ENCODE measurements at regions not wholly inside any gene's neighbourhood (a gene's known extent, or its start where the extent isn't known, plus 50 kb on each side); places are given as distances from the start of the nearest gene placed in this dataset.

GRCh38 chr6:103119056-103119455 is 1725.5 kb downstream of the GRIK2 start:
- Histone ChIP-seq H3K4me2 (ENCODE audit: low read depth, low read length) (no peak overlapping the region), H3K36me3 (replicated peaks in 1 of 2; ENCODE audit: control insufficient read depth in 1 of 2, insufficient read depth in 2 of 2, low read length in 2 of 2) (no peaks in the 10 kb centered on the region), H3K4me3 (replicated peaks in 1 of 3; ENCODE audit: insufficient read depth in 1 of 3, low read depth in 2 of 3, low read length in 3 of 3) (no peak overlapping the region), H3K4me1 (ENCODE audit: insufficient read depth, low read length) (no peaks in the 10 kb centered on the region), H3K27me3 (ENCODE audit: control insufficient read depth in 1 of 2, insufficient read depth in 2 of 2, low read length in 2 of 2) (no peaks in the 10 kb centered on the region), H3K9me3 (ENCODE audit: low read length) (no peaks in the 10 kb centered on the region), H3K9ac (ENCODE audit: insufficient read depth, low read depth, low read length) (no peak overlapping the region), H2AFZ (ENCODE audit: low read length) (no peak overlapping the region), H4K20me1 (ENCODE audit: insufficient read depth, low read length) (no peaks in the 10 kb centered on the region), H3K27ac (ENCODE audit: extremely low read length, insufficient read depth, low read length) (no peak overlapping the region), H3K79me2 (ENCODE audit: insufficient read depth, low read length) (no peaks in the 10 kb centered on the region)
- no peak for DNase-seq (ENCODE audit: low spot score)
- intact Hi-C loops (cut with micrococcal nuclease; ENCODE audit: unreplicated experiment) (no loop called here), in situ Hi-C loops (cut with HindIII; ENCODE audit: extremely low pct_ligation_motif_present, low pct_unique_long_range_greater_than_20kb) (no loop called here)
- WGBS (ENCODE audit: low lambda C conversion rate): 0% methylated on average over 3 of the region's 3 CpGs
- FAIRE-seq: no peak
- BruUV-seq (replicated peaks): no TSS peak
- TF ChIP-seq MTF1 (CRISPR knock-in tag; IDR thresholded peaks at IDR 0.05): no peak
- TF ChIP-seq THYN1 (CRISPR knock-in tag; IDR thresholded peaks at IDR 0.05; ENCODE audit: borderline replicate concordance, low read depth): no peak
- TF ChIP-seq ZSCAN30 (CRISPR knock-in tag; IDR thresholded peaks at IDR 0.05): no peak
- no peak for TF ChIP-seq ZNF629 (CRISPR knock-in tag; conservative IDR thresholded peaks at IDR 0.05)
- no peak for TF ChIP-seq SPEN (CRISPR knock-in tag; IDR thresholded peaks at IDR 0.05; ENCODE audit: low read depth)
- ChIA-PET CTCF (ENCODE audit: low intra/inter-chr PET ratio, low total read pairs) (no interaction called here), POLR2A (no interaction called here)
- ATAC-seq: no peak

- no TSS peak for BruUV-seq (replicated peaks)
- no peak for TF ChIP-seq CREB3 (CRISPR knock-in tag; IDR thresholded peaks at IDR 0.05)
- no peak for TF ChIP-seq NCOA1 (CRISPR knock-in tag; IDR thresholded peaks at IDR 0.05)
- TF ChIP-seq, protein P1, sequence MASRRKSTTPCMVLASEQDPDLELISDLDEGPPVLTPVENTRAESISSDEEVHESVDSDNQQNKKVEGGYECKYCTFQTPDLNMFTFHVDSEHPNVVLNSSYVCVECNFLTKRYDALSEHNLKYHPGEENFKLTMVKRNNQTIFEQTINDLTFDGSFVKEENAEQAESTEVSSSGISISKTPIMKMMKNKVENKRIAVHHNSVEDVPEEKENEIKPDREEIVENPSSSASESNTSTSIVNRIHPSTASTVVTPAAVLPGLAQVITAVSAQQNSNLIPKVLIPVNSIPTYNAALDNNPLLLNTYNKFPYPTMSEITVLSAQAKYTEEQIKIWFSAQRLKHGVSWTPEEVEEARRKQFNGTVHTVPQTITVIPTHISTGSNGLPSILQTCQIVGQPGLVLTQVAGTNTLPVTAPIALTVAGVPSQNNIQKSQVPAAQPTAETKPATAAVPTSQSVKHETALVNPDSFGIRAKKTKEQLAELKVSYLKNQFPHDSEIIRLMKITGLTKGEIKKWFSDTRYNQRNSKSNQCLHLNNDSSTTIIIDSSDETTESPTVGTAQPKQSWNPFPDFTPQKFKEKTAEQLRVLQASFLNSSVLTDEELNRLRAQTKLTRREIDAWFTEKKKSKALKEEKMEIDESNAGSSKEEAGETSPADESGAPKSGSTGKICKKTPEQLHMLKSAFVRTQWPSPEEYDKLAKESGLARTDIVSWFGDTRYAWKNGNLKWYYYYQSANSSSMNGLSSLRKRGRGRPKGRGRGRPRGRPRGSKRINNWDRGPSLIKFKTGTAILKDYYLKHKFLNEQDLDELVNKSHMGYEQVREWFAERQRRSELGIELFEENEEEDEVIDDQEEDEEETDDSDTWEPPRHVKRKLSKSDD (CRISPR knock-in tag; IDR thresholded peaks at IDR 0.05; ENCODE audit: low read depth): no peak
- TF ChIP-seq ZIK1 (CRISPR knock-in tag; IDR thresholded peaks at IDR 0.05; ENCODE audit: borderline replicate concordance, low read depth): no peak
- TF ChIP-seq MTF2 (CRISPR knock-in tag; IDR thresholded peaks at IDR 0.05; ENCODE audit: borderline replicate concordance): no peak
- TF ChIP-seq, protein P2, sequence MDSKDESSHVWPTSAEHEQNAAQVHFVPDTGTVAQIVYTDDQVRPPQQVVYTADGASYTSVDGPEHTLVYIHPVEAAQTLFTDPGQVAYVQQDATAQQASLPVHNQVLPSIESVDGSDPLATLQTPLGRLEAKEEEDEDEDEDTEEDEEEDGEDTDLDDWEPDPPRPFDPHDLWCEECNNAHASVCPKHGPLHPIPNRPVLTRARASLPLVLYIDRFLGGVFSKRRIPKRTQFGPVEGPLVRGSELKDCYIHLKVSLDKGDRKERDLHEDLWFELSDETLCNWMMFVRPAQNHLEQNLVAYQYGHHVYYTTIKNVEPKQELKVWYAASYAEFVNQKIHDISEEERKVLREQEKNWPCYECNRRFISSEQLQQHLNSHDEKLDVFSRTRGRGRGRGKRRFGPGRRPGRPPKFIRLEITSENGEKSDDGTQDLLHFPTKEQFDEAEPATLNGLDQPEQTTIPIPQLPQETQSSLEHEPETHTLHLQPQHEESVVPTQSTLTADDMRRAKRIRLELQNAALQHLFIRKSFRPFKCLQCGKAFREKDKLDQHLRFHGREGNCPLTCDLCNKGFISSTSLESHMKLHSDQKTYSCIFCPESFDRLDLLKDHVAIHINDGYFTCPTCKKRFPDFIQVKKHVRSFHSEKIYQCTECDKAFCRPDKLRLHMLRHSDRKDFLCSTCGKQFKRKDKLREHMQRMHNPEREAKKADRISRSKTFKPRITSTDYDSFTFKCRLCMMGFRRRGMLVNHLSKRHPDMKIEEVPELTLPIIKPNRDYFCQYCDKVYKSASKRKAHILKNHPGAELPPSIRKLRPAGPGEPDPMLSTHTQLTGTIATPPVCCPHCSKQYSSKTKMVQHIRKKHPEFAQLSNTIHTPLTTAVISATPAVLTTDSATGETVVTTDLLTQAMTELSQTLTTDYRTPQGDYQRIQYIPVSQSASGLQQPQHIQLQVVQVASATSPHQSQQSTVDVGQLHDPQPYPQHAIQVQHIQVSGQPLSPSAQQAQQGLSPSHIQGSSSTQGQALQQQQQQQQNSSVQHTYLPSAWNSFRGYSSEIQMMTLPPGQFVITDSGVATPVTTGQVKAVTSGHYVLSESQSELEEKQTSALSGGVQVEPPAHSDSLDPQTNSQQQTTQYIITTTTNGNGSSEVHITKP (CRISPR knock-in tag; IDR thresholded peaks at IDR 0.05; ENCODE audit: low read depth): no peak
- no peak for TF ChIP-seq SMC3 (IDR thresholded peaks at IDR 0.05; ENCODE audit: low read length)
- no peak for TF ChIP-seq ZNF557 (CRISPR knock-in tag; IDR thresholded peaks at IDR 0.05)
These were observed 1721.1 kb downstream of the GRIK2 start for GRCh38 chr6:103114582-103114981.

More at GRCh38 chr6:103114582-103114981, 1721.1 kb downstream of the GRIK2 start:
- no peak overlapping the region for H3K27ac ChIP-seq (ENCODE audit: extremely low read length, insufficient read depth, low read length)
- no peaks in the 10 kb centered on the region for H3K4me1 ChIP-seq (ENCODE audit: insufficient read depth, low read length)
- H3K4me3 ChIP-seq (replicated peaks in 1 of 3; ENCODE audit: insufficient read depth in 1 of 3, low read depth in 2 of 3, low read length in 3 of 3): no peak overlapping the region
- DNase-seq (ENCODE audit: low spot score) (no peak), FAIRE-seq (no peak), ATAC-seq (no peak)
- H2AFZ ChIP-seq (ENCODE audit: low read length): no peak overlapping the region
- 0% methylated on average over 1 of the region's 1 CpG for WGBS (ENCODE audit: low lambda C conversion rate)
- in situ Hi-C loops (cut with HindIII; ENCODE audit: extremely low pct_ligation_motif_present, low pct_unique_long_range_greater_than_20kb): no loop called here
- ChIA-PET POLR2A (no interaction called here), CTCF (ENCODE audit: low intra/inter-chr PET ratio, low total read pairs) (no interaction called here)
- no peak overlapping the region for H3K4me2 ChIP-seq (ENCODE audit: low read depth, low read length)
- H3K79me2 ChIP-seq (ENCODE audit: insufficient read depth, low read length): no peaks in the 10 kb centered on the region
- H3K27me3 ChIP-seq (ENCODE audit: control insufficient read depth in 1 of 2, insufficient read depth in 2 of 2, low read length in 2 of 2): no peaks in the 10 kb centered on the region
- no peaks in the 10 kb centered on the region for H4K20me1 ChIP-seq (ENCODE audit: insufficient read depth, low read length)
- no peaks in the 10 kb centered on the region for H3K9me3 ChIP-seq (ENCODE audit: low read length)
- no peaks in the 10 kb centered on the region for H3K36me3 ChIP-seq (replicated peaks in 1 of 2; ENCODE audit: control insufficient read depth in 1 of 2, insufficient read depth in 2 of 2, low read length in 2 of 2)
- H3K9ac ChIP-seq (ENCODE audit: insufficient read depth, low read depth, low read length): no peak overlapping the region
- intact Hi-C loops (cut with micrococcal nuclease; ENCODE audit: unreplicated experiment): no loop called here

Measured in HepG2 (cell line).